Stimulated activated CD4-positive, alpha-beta T cell treated with anti-CD3 and anti-CD28 coated beads, Interleukin-12 subunit alpha, Interleukin-12 subunit beta, amount 100 ng/mL, for 24 hours (primary cell): ENCODE measurements at regions not wholly inside any gene's neighbourhood (a gene's known extent, or its start where the extent isn't known, plus 50 kb on each side); places are given as distances from the start of the nearest gene placed in this dataset.

ENCODE experiments used
- DNase-seq, 2 experiments: peaks; one replicate each; pipeline ENCODE4 v3.0.0-alpha.2; 2020; ENCODE audit warnings: low read depth in 2 of 2

DNA sequence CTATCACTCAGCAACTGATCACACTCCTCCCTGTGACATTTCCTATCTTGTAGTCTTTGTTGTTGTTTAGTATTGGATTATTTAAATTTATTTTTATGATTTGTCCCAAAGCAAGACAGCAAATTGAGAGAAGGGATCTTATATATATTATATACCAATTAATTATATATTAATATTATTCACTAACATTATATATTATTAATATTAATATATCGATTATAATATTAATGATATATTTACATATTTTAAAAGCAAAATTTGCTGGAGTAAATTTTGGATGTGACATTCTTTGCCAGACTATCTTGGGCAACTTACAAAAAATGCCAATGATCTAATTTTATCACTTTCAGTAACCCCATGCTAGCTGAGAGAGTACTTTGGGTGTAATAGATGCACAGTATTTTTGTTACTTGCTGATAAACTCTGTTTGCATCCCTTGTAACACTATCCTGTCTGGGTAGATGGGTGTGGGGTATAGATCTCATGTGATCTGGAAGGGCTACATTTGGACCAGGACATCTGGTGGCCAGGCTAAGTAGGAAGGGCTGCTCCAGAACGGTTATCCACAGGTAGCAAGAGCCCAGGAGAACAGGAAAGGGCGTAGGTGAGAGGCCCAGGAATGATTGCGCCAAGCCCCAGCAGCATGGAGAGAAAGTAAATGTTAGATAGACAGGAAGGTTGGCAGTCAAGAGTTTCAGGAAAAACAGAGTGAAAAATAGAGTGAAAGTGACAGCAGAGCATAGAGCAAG lies 608.6 kb upstream of the KIRREL3 start:
- no peak for DNase-seq

DNA sequence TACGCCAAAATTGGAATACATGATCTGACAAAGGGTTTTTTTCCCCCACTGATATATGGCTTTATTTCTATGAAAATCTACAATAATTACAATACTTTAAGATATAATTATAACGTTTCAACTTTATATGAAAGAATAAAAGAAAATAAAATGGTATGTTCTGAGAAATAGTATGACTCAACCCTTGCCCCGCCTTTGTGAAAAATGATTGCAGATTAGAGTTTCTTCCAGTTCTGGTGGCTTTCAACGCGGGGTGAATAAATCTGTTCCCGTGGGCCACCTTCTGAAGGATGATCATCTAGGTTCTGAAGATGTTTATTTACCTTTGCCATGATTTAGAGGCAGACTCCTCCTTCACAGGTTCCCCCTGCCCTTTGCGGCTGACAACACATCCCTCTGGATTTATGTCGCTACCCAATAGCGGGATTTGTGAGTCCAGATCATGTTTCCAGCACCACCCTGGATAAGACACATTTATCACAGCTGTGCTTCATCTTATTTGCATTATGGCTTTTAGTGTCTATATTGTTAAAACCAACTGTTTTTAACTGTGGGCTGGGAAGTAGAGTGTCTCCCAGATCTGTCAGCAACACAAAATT lies 607.0 kb upstream of the KIRREL3 start:
- DNase-seq = no peak

DNA sequence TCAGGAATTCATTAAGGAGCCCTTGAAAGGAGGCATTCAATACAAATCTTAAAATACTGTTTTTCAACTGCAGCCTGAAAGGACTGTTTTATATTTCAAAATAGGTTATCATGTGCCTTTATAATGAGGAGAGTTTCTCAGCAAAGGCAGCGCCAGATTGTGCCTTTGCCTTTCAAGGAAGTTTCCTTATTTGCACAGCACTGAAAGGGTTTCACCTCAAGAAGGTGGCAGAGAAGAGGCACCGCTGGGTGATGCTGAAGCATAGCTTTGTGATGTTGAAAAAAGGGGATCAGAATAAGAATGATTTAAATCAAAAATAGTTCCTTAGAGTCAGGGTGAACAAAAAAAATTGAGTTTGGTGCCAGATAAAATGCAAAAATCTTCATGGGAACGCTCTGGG lies 601.0 kb upstream of the KIRREL3 start:
- no peak for DNase-seq

DNA sequence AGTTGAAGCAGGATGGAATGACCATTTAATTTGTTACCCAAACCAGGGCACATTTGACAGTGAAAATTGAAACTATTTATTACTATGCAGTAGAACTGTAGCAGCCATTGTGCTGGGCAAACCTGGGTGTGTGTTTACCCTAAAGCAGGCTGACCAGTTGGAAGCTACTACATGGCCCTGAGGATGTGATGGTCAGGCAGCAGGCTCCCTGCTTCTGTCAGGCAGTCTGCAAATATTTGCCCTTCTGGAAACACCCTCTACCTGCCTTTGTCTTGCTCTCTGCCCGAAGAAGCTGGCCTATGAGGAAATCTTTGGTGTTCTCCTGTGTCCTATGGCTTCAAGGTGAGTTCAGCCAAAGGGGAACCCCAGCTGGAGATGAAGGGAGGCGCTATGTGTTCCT lies 600.1 kb upstream of the KIRREL3 start:
- DNase-seq = no peak

DNA sequence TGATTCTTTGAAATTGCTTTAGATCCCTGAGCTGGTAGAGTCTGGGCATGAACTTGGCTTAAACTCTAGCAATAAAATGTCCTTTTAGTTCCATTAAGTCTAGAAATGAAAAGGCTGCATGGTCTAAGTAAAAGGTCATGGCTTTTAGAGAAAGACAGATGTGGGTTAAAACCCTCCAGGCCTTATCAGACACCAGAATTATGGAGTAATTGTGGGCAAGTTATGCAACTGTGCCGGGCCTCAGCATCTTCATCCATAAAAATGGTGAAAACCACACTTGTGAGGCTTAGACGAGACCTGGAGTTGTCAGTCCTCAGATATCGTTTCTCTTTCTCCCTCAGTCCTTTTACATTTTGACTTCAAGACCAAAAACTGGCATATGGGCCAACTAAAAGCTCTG lies 597.9 kb upstream of the KIRREL3 start:
- DNase-seq = no peak

DNA sequence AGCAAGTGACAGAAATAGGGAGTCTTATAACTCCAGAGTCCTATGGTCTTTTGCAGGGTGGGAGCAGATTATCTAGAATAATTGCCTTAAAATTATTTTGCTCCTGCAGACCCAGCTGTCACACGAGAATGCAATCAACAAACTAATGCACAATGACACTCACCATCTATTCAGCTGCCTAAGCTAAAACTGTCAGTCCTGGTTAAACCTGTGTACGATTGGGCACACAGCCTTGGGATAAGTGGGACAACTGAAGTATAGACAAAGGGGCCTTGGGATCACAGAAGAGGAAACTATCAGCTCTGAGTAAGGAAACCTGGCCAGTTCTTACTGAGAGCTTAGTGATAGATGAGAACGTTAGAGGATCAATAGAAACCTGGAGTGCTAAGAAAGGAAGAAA lies 595.9 kb upstream of the KIRREL3 start:
- DNase-seq = no peak

DNA sequence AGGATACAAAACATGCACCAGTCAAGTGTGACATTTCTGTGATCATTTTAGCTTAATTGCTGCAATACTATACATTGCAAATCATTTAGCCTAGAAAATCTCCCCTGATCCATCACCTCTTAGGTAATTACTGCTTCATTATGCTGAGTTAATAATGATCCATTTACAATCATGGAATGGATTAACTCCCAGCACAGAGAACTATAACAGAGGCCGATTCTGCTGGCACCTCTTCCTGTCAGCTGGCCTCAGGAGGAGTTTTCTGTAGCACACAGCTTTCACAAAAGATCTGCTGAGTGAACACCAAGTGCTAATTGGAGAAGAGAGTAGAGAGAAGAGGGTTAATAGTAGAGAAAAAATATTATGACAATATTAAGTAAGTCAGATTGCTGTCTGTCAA lies 591.8 kb upstream of the KIRREL3 start:
- DNase-seq = no peak

DNA sequence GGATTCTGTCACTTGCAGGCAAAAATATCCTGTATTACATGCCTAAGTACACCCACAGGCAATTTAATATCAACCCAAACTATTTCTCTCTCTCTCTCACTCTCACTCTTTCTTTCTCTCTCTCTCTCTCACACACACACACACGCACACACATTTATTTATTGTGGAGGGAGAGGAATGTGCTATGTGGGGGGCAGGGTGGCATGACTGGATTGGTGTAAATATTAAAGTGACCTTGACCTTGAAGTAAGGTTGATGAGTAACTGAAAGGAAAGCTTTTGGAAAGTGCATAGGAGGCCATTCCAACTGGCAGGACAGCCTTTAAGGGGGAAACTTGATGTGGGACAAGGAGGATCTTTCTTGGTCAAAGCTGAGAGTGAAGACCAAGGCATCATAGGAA lies 589.7 kb upstream of the KIRREL3 start:
- DNase-seq = no peak

DNA sequence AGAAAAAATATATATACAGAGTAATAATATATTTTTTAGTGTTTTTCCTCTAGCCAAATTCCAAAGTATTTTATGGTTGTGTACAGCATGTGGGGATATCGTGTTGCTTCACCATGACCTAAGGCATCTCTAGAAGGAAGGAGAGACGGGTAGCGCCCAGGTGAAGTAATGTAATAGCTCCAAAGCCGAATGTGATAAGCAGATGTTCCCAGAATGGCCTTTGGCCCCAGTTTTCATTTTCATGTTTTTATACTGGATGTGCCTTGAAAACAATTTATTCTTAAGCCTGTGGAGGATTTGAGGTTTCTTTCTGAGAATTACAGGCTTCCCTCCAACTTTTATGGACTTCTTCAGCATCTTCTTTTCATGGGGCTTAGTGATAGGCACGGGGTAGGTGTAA lies 587.9 kb upstream of the KIRREL3 start:
- DNase-seq = no peak

DNA sequence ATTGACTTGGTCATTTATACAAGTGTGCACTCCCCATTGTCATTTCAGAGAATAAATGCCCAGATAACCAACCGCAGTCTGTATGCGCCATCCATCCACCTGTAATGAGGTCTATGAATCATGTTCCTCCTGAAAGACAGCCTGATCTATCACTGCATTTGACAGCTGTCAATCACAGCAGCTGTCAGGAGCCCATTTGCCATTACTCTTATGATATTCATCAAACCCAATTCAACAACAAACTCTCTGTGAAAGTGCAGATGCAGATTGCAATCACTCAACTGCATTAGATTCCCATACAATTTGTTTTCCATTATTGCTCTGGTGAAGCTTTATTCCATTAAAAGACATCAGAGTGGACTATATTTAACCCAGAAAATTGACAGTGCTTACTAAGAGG lies 586.9 kb upstream of the KIRREL3 start:
- DNase-seq = no peak

DNA sequence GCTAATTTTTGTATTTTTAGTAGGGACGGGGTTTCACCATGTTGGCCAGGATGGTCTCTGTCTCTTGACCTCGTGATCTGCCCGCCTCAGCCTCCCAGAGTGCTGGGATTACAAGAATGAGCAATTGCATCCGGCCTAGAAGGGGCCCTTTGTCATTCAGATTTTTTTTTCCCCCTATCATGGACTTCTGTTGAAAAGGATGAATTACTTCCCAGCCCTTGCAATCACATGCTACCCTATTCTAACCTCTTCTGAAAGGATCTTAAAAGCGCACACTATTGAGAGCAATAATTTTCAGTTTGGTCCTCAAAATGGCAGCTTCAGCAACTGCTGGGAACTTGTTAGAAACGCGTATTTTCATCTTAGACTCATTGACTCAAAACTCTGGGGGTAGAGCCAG lies 575.6 kb upstream of the KIRREL3 start:
- no peak for DNase-seq

DNA sequence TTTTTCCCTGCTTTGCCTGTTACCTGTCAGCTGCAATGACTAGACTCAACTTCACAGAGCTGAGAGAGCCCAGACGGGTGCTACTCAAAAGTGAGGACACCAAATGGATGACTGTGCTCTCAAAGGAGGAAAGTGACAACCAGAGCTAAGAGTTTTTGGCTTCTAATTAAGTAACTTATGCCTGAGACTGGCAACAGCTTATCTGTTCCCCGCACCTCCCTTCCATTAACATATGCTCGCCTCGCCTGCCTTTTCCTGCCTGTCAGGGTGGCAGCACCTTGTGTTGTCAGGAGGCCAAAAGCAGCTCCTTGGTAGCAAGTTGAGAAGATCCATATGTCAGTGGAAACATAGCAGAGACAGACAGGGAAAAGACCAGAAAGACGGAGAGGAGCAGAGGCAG lies 573.9 kb upstream of the KIRREL3 start:
- DNase-seq = no peak

DNA sequence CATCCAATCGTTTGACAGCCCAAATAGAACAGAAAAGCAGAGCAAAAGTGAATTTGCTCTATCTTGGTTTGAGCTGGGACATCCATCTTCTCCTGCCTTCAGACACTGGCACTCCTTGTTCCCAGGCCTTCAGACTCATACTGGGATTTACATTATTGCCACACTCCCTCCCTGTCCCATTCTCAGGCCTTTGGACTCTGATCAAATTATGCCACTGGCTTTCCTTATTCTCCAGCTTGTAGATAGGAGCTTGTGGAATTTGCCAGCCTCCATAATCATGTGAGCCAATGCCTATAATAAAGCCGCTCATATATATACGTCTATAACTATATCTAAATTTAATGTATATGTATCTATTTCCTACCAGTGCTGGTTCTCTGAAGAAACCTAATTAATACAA lies 568.3 kb upstream of the KIRREL3 start:
- DNase-seq = no peak

DNA sequence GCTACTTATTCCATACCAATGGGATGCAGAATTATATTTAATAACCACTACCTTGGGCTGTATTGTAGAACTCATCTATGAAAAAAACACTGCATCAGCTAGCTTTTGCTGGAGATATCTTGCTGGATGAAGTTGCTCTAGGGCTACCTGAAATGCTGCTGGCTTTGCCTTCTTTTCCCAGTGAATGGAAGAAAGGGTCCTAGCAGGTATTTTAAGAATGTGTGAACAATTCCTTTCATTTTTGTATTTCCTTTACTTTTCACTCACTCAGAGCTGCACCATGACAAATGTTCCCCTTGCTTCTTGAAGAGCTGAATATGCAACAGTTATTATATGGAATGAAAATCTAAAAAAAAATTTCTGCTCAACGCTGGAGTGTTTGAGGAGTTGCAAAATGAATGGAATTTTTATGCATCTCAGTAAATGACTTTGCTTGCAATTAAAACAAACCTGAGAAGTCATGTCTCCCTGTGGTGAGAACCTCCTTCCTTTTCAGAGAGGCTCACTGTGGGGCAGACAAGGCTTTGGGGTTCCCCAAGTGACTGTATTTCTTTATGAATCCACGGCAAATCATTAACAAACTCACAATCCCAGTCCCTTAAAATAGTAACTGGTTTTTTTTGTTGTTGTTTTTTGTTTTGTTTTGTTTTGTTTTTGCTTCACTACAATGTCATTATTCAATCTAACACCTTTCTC lies 566.8 kb upstream of the KIRREL3 start:
- DNase-seq = no peak

DNA sequence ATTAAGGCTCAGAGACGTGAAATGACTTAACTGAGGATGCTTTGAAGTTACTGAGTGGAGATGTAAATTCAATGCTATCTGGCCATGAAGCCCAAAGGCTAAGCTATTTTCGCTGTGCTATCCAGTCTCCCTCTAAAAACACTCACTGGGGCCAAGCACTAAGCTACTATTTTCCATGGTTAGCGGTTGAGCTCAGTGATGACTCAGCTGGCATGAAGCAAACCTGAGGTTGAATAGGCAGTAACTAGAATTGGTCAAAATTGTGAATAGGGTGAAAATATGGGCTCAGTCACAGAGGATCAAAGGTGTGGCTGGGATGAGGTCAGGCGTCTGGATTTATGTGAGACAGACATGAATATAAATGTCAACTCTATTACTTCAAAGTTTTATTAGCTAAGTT lies 564.2 kb upstream of the KIRREL3 start:
- DNase-seq = no peak

DNA sequence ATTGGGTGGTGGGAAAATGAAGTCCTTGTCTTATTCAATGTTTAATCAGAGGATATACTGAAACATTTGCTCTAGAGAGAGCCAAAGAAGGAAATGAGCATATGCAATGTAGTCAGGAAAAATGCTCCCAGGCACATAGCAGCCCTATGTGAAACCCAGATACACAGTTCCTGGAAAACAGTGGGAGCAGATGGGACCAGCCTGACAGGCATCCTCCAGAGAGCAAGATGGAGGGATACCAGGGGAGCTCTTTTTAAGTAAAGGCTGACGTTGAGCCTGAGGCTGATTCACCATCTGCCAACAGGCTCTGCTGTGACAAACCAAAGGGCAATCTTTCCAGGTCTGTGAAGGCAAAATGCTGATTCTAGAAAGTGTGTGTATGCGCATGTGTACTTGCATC lies 559.4 kb upstream of the KIRREL3 start:
- no peak for DNase-seq

DNA sequence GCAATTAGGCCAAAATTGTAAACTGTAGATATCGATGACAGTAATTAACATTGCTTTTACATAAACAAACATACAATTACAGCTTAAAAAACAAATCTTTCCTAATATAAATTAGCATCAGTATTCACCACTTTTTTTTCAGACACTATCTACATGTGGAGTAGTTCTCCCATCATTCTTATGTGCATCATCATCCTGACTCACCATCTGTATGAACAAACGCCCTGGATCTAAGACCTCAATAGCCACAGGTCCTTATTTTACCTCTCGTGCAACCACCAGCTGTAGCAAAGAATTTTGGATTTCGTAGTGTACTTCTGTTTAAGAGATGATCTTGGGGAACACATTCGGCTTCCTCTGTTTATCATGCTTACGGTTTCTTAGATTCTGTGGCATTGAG lies 551.9 kb upstream of the KIRREL3 start:
- no peak for DNase-seq

DNA sequence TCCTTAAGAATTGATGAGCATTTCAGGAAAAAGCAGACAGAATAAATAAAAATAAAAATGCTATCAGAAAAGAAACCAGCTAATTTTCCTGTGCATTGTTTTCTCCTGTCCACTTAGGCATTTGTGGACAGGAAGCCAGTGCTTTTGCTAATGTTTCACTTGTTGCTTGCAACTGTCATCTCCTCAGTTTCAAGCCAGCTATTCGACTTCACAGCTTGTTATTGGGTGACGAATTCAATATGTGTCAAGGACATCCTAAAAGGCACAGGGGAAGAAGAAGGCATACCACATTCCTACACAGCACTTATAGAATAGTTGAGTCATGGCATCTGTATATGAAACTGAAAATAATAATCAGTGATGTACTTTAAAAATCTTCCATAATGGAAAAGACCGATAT lies 530.6 kb upstream of the KIRREL3 start:
- no peak for DNase-seq

DNA sequence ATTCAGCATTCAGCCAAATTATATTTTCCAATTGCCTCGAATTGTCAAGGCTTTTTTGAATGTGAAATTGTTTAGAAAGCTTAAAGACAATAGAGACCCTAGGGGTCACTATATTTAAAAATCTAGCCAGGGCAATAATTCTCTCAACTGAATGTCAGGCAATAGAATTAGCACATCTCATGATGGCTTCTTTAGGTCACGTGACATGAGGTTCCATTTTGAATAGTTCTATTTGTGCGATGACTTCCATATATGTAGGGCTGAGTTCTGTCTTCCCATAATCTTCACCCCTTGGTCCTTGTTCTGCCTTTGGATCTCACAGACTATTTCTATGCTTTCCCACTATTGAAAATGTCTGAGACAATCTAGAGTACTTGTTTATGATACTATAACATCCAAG lies 527.7 kb upstream of the KIRREL3 start:
- DNase-seq = no peak

DNA sequence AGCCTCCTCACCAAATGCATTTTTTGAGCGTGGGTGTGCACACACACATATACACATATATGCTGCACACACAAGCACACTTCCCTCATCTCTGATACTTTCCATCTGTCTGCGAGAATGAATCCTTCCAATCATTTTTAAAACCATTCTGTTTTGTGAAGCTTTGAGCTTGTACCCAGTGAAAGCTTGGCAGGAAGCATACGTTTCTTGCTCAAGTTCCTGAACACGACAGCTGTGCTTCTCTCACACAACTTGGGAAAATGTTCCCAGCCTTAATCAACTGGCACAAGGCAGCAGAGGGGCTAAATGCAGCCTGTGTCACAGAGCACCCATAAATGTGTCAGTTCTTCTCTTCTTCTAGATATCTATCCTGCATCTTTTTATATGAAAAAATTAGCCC lies 524.0 kb upstream of the KIRREL3 start:
- no peak for DNase-seq

DNA sequence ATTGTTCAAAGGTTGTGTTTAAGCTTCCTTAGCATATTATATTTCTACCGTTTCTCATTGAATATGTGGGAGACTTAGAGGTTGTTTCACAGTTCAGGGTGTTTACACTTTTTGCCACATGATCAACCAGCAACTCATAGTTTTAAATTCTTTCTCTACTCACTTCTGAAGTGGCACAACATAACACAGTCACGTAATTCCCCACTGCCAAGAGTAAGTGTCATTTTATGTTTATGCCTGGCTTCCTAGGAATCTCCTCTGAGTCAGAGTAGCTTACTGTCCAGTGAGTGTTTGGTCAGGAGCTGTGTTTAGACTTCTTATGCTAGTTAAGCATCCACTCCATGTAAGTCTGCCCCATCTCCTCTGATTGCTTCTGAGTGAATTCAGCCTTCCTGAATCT lies 520.8 kb upstream of the KIRREL3 start:
- no peak for DNase-seq

DNA sequence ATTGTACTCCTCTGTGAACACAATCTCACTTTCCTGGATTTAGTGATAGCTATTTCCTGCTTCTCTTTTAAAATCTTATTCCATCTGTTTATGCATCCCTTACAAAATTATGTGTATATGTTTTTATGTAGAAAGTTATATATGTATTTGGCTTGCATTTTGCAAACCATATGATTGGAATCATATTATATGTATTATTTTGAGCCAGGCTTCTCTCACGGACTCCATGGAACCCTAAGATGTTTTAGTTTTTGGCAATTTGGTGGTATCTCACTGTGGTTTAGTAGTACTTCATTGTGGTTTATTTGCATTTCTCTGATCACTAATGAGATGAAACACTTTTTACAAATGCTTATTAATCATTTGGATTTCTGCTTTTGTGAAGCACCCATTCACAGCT lies 507.3 kb upstream of the KIRREL3 start:
- DNase-seq = no peak

DNA sequence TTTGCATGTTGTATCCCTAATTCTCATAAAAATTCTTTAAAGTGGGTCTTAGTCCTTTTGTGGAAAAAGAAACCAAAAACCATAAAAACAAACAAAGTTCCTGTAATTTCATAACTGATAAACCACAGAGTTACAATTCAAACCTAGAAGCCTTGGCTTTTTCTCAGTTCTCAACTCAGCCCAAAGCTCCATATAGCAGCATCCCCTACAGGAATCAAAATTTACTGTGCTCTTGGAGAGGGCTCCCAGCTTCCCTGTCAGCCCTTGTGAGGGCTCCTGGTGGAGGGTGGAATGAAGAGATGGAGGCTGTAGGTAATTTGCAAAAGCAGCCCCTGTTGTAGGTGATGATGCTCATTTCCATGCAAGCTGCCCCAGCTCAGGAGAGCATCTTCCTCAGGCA lies 506.1 kb upstream of the KIRREL3 start:
- no peak for DNase-seq
